ENCODE measurements at regions not wholly inside any gene's neighbourhood (a gene's known extent, or its start where the extent isn't known, plus 50 kb on each side); places are given as distances from the start of the nearest gene placed in this dataset.
A peak's percentile ranks its signal among the peaks of the same experiment; 100 is the strongest.

DNA sequence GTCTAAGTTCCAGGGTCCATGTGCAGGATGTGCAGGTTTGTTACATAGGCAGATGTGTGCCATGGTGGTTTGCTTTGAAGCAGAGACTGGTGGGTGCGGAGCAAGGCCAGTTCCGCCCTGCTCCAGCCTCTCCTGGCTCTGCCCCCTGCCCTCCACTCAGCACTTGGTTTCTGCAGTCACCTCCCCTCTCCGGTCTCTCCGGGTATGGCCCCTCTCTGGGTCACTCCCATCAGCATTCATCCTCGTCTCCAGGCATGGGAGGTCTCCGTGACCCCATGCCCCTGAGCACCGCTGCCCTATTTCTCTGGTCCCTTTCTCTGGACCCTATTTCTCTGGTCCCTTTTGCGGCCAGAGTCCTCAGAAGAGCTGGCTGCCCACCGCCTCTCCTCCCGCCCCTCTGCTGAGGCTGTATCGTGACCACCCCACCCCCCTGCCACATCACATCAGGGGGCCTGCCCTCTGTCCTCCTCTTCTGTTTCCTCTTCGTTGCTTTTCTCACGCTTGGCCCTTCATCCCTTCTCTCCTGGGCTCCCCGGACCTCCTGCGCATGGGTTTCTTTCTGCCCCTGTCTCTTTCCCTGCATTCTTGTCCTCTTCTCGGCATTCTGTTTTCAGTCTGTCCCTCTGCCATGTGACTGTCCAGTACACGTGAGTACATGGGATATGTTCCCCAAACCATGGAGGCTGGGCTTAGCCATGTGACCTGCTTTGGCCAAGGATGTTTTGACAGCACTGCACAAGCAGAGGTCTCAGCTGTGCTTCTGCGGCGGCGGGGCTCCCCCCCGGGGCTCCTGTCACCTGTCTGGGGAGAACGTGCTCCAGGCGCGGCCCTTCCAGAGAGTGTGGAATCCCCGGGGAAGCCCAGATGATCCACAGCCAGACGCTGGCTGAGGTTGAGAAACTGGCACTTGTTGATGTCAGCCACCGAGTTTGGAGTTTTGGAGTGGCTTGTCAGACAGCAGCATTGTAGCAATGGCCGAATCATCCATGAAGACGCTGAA, 54.4 kb upstream of the C1orf174 start:
- ATAC-seq, result peak; percentile 30
- DNase-seq, result no peak
- intact Hi-C loops (cut with DNase I, micrococcal nuclease), result no loop called here

DNA sequence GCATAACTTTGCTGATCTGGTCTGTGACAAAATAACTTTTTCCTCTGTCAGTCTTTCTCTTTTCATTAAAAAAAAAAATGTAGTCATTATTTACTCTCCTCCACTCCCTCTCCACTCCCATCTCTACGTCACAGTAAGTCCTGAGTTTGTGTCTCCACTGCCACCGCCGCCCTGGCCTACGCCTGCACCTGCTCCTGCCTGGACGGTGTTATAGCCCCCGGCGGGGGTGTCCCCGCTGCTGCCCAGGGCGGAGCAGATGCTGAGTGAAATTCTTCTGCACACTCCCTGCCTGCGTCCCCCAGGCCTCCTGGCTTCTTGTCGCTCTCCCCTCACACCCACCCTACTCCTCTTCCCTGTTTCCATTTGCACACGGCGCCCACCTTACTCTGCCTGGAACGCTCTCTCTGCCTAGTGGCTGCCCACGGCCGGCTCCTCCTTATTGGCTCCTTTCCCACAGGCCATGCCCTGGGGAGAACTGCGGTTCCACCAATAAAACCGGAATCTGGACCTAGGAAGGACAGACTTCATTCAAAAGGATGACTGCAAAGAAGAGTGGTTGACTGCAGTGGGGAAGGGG, 55.2 kb upstream of the C1orf174 start:
- ATAC-seq (peak; percentile 98), DNase-seq (peak; percentile 53 to 60)
- intact Hi-C loops (cut with DNase I, micrococcal nuclease), result no loop called here

DNA sequence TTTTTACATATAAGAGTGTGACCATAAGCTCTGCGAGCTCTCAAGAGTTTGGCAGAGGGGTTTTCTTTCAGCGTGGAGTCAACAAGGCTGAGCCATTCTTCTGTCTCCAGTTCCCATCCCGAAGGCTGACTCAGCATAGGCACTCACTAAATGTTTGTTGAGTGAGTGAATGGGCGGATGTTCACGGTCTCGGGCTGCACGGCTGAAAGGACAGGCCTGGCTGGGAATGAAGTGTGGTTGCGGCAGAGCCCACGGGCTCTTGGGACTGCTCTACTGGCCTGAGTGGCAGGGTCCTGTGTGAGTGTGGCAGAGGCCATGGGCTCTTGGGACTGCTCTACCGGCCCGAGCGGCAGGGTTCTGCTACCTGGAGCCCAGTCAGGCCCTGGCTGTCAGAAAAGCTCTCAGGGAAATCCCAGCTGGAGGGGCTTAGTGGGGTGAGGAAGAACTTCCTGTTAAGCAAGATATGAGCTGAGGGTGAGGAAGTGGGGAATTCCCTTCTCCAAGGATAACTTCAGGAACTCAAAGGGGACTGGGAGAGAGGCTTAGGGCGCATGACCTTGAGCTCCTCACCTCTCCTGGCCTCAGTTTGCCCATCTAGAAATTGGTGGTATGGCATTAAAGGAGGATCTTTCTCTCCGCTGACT, 56.6 kb upstream of the C1orf174 start:
- DNase-seq (no peak), ATAC-seq (no peak)
- intact Hi-C loops (cut with DNase I, micrococcal nuclease), result no loop called here

DNA sequence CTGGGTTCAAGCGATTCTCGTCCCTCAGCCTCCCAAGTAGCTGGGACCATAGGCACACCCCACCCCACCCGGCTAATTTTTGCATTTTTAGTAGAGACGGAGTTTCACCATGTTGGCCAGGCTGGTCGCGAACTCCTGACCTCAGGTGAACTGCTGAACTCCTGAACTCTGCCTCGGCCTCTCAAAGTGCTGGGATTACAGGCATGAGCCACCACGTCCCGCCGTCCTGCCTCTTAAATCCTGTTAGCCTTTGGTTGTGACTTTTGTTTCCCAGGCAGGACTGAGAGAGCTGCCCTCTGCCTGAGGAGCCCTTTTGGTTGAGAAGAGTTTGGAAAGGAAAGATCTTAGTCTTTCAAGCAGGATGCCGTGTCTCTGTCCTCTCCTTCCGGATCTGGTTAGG, 59.3 kb upstream of the C1orf174 start:
- no peak for DNase-seq
- intact Hi-C loops (cut with DNase I, micrococcal nuclease), result no loop called here
- no peak for ATAC-seq

GRCh38 chr1:3963554-3963953, 63.5 kb upstream of the C1orf174 start:
- ATAC-seq (no peak), DNase-seq (no peak)
- intact Hi-C loops (cut with DNase I, micrococcal nuclease), result no loop called here

DNA sequence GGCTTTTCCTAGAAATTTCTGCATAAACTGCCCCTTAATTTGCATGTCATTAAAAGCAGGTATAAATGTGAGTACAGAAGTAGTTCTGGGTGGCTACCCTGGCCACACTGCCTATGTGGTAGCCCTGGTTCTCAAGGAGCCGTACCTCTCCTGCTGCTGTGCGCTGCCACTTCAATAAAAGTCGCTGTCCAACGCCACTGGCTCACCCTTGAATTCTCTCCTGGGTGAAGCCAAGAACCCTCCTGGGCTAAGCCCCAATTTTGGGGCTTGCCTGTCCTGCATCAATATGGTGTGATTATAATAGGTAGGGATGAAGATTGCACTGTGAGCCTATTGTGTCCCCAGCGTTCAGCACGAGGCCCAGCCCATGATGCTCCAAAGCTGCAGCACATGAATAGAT, 65.6 kb upstream of the C1orf174 start:
- ATAC-seq, result no peak
- intact Hi-C loops (cut with DNase I, micrococcal nuclease), result no loop called here
- DNase-seq, result no peak

DNA sequence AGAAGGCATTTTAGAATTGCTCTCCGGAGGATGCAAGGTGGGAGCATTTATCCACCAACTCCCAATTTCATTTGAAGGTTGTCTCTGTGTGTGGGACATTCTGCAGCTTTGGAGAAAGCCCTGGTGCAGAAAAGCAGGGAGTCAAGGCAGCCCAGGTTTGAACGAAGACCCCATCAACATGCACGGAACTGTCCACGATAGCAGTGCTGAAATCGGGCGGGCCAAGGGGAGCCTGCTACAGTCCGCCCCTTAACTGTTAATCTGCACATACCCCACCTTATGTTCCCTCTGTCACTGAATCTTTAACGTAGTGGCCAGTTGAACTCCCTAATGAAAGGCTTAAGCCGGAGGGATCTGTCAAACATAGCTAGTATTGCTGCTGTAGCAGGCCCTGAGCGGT, 68.8 kb upstream of the C1orf174 start:
- intact Hi-C loops (cut with DNase I, micrococcal nuclease), result no loop called here
- DNase-seq, result no peak
- no peak for ATAC-seq

- no peak for ATAC-seq
- DNase-seq, result no peak
- intact Hi-C loops (cut with DNase I, micrococcal nuclease), result no loop called here
These were observed 71.9 kb upstream of the C1orf174 start for GRCh38 chr1:3971981-3972380.

DNA sequence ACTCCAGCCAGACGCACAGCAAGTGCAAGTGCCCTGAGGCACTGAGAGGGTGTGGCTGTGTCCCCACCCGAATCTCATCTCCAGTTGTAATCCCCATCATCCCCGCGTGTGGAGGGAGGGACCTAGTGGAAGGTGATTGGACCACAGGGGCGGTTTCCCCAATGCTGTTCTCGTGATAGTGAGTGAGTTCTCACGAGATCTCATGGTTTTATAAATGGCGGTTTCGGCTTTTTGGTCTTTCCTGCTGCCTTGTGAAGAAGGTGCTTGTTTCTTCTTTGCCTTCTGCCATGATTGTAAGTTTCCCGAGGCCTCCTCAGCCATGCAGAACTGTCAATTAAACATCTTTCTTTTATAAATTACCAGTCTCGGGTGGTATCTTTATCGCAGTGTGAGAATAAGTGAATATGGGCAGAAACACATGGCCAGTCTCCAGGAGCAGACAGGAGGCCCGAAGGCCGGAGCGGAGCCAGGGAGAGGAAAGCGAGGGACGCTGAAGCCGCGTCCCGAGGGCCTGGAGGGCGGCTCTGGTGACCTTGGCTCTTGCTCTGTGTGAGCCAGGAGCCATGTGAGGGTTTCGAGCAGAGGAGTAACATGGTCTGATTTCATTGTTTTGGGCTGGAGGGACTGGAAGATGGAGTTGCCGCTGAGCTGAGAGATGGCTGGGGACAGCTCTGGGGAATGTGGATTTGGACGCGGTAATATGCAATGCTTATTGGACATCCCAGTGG, 76.0 kb upstream of the C1orf174 start:
- intact Hi-C loops (cut with DNase I, micrococcal nuclease), result no loop called here
- ATAC-seq, result no peak
- no peak for DNase-seq

DNA sequence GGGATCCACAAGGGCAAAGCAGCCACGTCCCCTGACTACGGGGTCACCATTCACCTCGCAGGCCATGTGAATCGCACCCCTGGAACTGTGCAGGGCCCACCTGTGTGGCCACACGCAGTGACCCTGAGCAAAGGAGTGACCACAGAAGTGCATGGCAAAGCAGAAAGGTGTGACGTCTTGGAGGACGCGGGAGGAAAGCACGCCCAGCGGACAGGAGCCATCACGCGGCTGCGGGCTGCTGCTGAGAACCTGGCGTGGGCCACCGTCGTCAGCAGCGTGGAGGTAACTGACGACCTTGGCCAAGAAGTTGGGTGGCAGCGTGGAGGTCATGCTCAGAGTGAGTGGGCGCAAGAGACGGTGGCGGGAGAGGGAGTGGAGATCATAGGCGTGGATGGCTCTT, 76.7 kb upstream of the C1orf174 start:
- intact Hi-C loops (cut with DNase I, micrococcal nuclease), result no loop called here
- DNase-seq, result no peak
- ATAC-seq, result no peak

DNA sequence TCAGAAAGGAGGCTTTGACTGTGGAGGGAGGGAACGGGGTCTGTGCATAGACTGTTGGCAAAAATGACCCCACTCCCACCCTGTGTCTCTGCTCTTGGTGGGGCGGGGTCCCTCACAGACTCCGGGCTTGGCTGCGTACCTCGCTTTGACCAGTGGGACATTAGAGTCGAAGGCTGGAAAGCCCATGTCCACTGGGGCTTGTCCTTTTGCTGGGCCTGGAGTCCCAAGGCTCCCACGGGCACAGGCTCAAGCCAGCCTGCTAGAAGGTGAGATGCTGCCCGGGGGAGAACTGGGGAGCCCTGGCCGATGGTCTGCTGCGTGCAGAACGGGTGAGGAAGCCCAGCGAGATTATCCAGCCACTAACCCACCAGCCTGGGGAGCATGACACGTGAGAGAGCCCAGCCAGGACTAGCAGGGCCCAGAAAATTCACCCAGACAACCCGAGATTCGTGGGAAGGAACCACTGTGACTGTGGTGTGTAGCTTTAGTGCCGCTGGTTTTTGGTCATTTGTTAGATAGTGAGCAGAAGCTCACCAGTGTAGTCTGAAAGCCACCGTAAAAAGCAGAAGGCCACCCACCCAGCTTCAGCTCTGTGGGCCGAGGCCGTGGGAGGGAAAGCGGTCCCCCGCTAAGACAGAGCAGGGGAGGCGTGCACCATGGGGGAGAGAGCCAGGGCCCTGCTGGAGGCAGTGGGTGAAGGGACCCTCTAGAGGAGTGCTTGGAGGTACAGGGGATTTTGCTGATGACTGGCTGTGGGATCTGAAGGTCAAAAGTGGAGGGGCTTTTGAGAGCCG, 78.3 kb upstream of the C1orf174 start:
- intact Hi-C loops (cut with DNase I, micrococcal nuclease), result no loop called here

GRCh38 chr1:3978990-3979325, 78.9 kb upstream of the C1orf174 start:
- DNase-seq, result no peak

More for the DNA sequence above, 78.3 kb upstream of the C1orf174 start:
- DNase-seq, result no peak
- ATAC-seq, result no peak

GRCh38 chr1:3981261-3981660, 81.2 kb upstream of the C1orf174 start:
- no peak for ATAC-seq
- no peak for DNase-seq
- intact Hi-C loops (cut with DNase I, micrococcal nuclease), result no loop called here

More at GRCh38 chr1:3978990-3979325, 78.9 kb upstream of the C1orf174 start:
- intact Hi-C loops (cut with DNase I, micrococcal nuclease), result no loop called here
- no peak for ATAC-seq

GRCh38 chr1:3981746-3982505, 81.9 kb upstream of the C1orf174 start:
- intact Hi-C loops (cut with DNase I, micrococcal nuclease), result no loop called here
- ATAC-seq (no peak), DNase-seq (no peak)

DNA sequence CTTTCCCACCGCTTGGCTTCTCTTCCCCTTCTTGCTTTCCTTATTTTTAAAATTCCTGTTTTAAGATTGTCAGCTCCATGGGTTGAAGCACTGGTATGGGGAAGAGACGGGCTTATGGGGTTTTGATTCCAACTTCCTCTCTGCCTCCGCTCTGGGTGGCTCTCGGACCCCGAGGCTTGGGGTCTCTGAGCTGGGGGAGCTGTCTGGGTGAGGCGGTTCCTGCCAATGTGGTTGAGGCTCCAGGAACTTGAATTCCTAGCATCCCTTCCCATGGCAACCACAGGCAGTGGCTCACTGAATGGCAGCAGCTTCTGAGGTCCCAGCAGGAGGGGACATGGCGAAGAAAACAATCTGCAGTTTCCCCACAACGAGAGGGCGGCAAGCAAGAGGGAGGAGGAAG, 83.1 kb upstream of the C1orf174 start:
- intact Hi-C loops (cut with DNase I, micrococcal nuclease), result no loop called here
- DNase-seq (no peak), ATAC-seq (no peak)

DNA sequence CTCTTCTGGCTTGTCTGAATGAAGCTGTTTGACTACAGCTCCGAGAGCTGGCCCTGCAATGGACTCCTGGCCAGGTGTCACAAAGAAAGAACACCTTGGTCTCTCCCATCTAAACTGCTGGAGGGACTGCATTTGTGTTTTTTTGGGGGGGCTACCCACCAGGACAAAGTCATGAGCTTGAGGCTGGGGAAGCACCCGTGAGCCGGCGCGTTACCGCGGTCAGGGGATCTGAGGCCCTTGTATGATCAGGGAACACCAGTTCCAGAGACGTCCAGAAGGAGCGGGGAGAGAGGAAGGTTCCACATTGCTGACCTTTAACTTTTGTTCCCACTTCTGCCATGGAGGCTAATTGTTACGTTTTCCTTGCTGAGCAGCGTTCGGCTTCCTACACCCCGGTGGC, 84.5 kb upstream of the C1orf174 start:
- DNase-seq, result no peak
- no peak for ATAC-seq
- intact Hi-C loops (cut with DNase I, micrococcal nuclease), result no loop called here

DNA sequence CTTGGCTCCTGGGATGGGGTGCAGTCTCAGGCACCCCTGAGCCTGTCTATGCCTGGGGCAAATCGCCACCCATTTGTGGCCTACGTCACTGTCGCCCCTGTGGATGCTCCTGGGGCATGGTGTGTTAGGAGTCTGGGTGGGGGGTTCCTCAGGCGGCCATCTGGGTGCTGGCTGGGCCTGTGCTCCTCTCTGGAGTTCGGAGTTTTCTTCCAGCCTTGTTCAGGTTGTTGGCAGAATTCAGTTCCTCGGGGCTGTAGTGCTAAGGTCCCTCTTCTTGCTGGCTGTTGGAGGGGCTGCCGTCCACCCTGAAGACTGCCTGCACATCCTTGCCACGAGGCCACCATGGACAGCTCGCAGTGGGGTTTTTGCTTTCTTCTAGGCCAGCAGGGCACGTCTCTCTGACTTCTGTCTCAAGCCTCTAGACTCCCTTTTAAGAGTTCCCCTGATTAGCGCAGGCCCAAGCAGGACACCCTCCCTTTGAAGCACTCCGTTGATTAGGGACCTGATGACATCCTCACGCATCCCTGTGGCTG, 86.7 kb upstream of the C1orf174 start:
- DNase-seq, result no peak
- intact Hi-C loops (cut with DNase I, micrococcal nuclease), result no loop called here
- no peak for ATAC-seq
